Lower leg skin (tissue), 3 donors: ENCODE measurements at regions not wholly inside any gene's neighbourhood (a gene's known extent, or its start where the extent isn't known, plus 50 kb on each side); places are given as distances from the start of the nearest gene placed in this dataset.

Source experiments
- CTCF ChIP-seq, 3 donors: fragments of 450-650 bp; IDR thresholded peaks; one replicate each; pipeline ENCODE4 v1.5.1; 2016; ENCODE audit warnings: antibody characterized with exemption in 3 of 3, mild to moderate bottlenecking in 3 of 3, moderate library complexity in 2 of 3
- POLR2A ChIP-seq, 2 donors: fragments of 450-650 bp; IDR thresholded peaks; one replicate each; pipeline ENCODE4 v1.6.1; 2016 to 2017; ENCODE audit warnings: antibody characterized with exemption in 2 of 2, mild to moderate bottlenecking in 1 of 2, moderate library complexity in 1 of 2

DNA sequence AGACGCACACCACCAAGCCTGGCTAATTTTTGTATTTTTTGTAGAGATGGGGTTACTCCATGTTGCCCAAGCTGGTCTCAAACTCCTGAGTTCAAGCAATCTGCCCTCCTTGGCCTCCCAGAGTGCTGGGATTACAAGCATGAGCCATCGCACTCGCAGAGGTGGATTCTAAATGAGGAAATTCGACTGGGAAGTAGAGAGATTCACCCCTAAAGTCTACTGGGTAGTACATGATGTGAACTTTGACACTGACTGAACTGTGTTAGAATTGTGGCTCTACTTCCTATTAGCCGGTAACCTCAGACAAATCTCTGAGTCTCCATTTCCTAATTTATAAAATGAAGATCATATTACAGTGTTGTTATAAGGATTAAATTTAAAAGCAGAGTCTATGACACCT is 276.0 kb upstream of the NR5A2 start:
- TF ChIP-seq POLR2A (IDR thresholded peaks at IDR 0.05) (no peak), CTCF (IDR thresholded peaks at IDR 0.05) (no peak)
